ENCODE measurements at regions not wholly inside any gene's neighbourhood (a gene's known extent, or its start where the extent isn't known, plus 50 kb on each side); places are given as distances from the start of the nearest gene placed in this dataset.

- no peaks in the 10 kb centered on the region for H3K27me3 ChIP-seq
- no peaks in the 10 kb centered on the region for H3K9me3 ChIP-seq
- no peak overlapping the region for H3K27ac ChIP-seq
- intact Hi-C loops (cut with DNase I; ENCODE audit: low total_unique reads): no loop called here
- no peak for TF ChIP-seq POLR2A (IDR thresholded peaks at IDR 0.05)
- TF ChIP-seq, protein P1, sequence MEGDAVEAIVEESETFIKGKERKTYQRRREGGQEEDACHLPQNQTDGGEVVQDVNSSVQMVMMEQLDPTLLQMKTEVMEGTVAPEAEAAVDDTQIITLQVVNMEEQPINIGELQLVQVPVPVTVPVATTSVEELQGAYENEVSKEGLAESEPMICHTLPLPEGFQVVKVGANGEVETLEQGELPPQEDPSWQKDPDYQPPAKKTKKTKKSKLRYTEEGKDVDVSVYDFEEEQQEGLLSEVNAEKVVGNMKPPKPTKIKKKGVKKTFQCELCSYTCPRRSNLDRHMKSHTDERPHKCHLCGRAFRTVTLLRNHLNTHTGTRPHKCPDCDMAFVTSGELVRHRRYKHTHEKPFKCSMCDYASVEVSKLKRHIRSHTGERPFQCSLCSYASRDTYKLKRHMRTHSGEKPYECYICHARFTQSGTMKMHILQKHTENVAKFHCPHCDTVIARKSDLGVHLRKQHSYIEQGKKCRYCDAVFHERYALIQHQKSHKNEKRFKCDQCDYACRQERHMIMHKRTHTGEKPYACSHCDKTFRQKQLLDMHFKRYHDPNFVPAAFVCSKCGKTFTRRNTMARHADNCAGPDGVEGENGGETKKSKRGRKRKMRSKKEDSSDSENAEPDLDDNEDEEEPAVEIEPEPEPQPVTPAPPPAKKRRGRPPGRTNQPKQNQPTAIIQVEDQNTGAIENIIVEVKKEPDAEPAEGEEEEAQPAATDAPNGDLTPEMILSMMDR (IDR thresholded peaks at IDR 0.05): no peak
- TF ChIP-seq POLR2AphosphoS5 (IDR thresholded peaks at IDR 0.05): no peak
- no peaks in the 10 kb centered on the region for H3K4me1 ChIP-seq
- DNase-seq (ENCODE audit: low spot score in 2 of 2): no peak
- no peaks in the 10 kb centered on the region for H3K36me3 ChIP-seq
- H3K4me3 ChIP-seq: no peak overlapping the region
Measured at GRCh38 chr10:114730291-114730690, 72.2 kb upstream of the ABLIM1 start.

DNA sequence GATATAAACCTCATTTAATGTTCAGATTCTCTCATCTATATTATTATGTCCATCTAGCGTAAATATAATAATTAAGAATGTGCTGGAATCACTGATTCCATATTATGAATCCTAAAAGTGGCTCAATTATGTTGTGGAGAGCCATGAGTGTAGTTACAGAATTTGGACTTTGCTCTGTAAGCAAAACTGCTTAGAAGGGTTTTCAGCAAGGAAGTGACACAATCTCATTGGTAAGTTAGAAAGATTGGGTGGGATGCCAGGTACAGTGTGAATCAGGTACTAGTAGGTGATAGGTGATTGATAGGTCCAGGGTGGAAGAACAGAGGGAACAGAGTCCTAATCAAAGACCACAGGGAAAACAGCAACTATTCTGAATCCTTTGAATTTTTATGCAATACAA lies 74.9 kb upstream of the ABLIM1 start:
- intact Hi-C loops (cut with DNase I; ENCODE audit: low total_unique reads): no loop called here
- H3K4me3 ChIP-seq: no peak overlapping the region
- no peak for TF ChIP-seq POLR2A (IDR thresholded peaks at IDR 0.05)
- TF ChIP-seq, protein P1 (IDR thresholded peaks at IDR 0.05): no peak
- no peak for TF ChIP-seq POLR2AphosphoS5 (IDR thresholded peaks at IDR 0.05)
- H3K9me3 ChIP-seq: no peaks in the 10 kb centered on the region
- no peak for DNase-seq (ENCODE audit: low spot score in 2 of 2)
- H3K36me3 ChIP-seq: no peaks in the 10 kb centered on the region
- H3K4me1 ChIP-seq: no peaks in the 10 kb centered on the region
- no peak overlapping the region for H3K27ac ChIP-seq
- no peaks in the 10 kb centered on the region for H3K27me3 ChIP-seq

DNA sequence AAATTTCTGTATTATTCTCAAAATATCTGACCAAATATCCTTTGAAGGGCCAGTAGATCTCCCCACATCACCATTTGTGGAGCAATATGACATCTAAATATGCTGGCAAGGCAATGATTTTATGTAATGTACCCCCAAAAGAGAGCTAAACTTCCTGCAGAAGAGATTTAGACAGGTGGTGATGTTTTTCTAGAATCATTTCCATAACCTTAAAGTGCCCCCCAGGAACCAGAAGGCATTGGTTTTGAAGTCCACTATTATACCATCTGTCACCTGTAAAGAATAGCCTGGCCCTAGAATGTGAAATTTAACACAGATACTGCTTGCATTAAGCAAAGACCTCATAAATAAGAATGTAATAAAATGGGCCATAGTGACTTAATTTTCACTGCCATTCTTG lies 77.9 kb upstream of the ABLIM1 start:
- TF ChIP-seq POLR2AphosphoS5 (IDR thresholded peaks at IDR 0.05) (no peak), POLR2A (IDR thresholded peaks at IDR 0.05) (no peak)
- TF ChIP-seq, protein P1 (IDR thresholded peaks at IDR 0.05): no peak
- H3K36me3 ChIP-seq: no peaks in the 10 kb centered on the region
- H3K4me3 ChIP-seq: no peak overlapping the region
- H3K9me3 ChIP-seq: no peaks in the 10 kb centered on the region
- H3K27me3 ChIP-seq: no peaks in the 10 kb centered on the region
- H3K4me1 ChIP-seq: no peaks in the 10 kb centered on the region
- no peak overlapping the region for H3K27ac ChIP-seq
- intact Hi-C loops (cut with DNase I; ENCODE audit: low total_unique reads): no loop called here
- no peak for DNase-seq (ENCODE audit: low spot score in 2 of 2)

DNA sequence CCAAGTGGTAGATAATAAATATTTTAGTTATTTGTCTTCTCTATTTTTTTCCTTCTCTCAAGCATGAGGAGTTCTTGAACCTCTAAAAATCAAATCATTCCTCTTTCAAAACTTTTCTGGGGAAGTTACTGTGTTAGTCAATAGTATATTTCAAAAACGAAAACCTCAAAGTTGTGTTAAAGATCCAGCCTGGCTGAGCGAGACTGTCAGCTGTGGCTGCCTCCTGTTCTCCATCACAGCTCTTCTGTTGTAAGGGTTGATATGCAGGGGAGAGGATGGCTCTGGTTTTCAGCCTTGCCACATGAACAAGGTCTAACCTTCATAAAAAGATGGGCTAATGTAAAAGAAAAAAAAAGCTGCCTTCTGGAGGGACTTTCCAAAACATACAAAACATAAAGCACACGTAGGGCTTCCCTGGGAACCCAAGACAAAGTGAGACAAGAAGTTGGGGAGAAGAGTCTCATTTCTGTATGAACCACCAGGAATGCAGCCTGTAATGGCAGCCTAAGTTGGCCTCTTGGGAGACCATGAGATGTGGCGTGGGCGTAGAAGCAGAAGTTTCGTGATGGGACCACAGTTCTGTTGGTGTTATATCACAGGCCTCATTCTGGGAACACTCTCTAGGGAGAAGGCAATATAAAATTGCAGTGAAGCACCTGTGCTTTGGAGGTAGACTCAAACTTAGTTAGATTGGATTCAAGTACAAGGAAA lies 77.9 kb upstream of the FHIP2A start:
- Histone ChIP-seq H3K4me3 (no peak overlapping the region), H3K36me3 (no peaks in the 10 kb centered on the region), H3K27ac (no peak overlapping the region), H3K27me3 (no peaks in the 10 kb centered on the region), H3K9me3 (no peaks in the 10 kb centered on the region), H3K4me1 (no peaks in the 10 kb centered on the region)
- TF ChIP-seq POLR2A (IDR thresholded peaks at IDR 0.05) (no peak), POLR2AphosphoS5 (IDR thresholded peaks at IDR 0.05) (no peak)
- TF ChIP-seq, protein P1 (IDR thresholded peaks at IDR 0.05): no peak
- no peak for DNase-seq (ENCODE audit: low spot score in 2 of 2)
- intact Hi-C loops (cut with DNase I; ENCODE audit: low total_unique reads): no loop called here

GRCh38 chr10:114746531-114746930 lies 75.0 kb upstream of the FHIP2A start:
- Histone ChIP-seq H3K4me1 (no peaks in the 10 kb centered on the region), H3K27ac (no peak overlapping the region), H3K9me3 (no peaks in the 10 kb centered on the region), H3K27me3 (no peaks in the 10 kb centered on the region), H3K4me3 (no peak overlapping the region), H3K36me3 (no peaks in the 10 kb centered on the region)
- intact Hi-C loops (cut with DNase I; ENCODE audit: low total_unique reads): no loop called here
- TF ChIP-seq POLR2A (IDR thresholded peaks at IDR 0.05) (no peak), POLR2AphosphoS5 (IDR thresholded peaks at IDR 0.05) (no peak)
- TF ChIP-seq, protein P1 (IDR thresholded peaks at IDR 0.05): no peak
- no peak for DNase-seq (ENCODE audit: low spot score in 2 of 2)

Measured in breast epithelium (tissue), 4 donors.